SH-SY5Y (cell line): ENCODE measurements at regions not wholly inside any gene's neighbourhood (a gene's known extent, or its start where the extent isn't known, plus 50 kb on each side); places are given as distances from the start of the nearest gene placed in this dataset.

Experiments
- GATA2 ChIP-seq: IDR thresholded peaks from 2 replicates; pipeline ENCODE4 v1.6.1; 2011; ENCODE audit warnings: mild to moderate bottlenecking, low read depth, low read length
- GATA3 ChIP-seq: IDR thresholded peaks from 2 replicates; pipeline ENCODE4 v1.6.1; 2011; ENCODE audit warnings: low read depth, mild to moderate bottlenecking, low read length, moderate library complexity

DNA sequence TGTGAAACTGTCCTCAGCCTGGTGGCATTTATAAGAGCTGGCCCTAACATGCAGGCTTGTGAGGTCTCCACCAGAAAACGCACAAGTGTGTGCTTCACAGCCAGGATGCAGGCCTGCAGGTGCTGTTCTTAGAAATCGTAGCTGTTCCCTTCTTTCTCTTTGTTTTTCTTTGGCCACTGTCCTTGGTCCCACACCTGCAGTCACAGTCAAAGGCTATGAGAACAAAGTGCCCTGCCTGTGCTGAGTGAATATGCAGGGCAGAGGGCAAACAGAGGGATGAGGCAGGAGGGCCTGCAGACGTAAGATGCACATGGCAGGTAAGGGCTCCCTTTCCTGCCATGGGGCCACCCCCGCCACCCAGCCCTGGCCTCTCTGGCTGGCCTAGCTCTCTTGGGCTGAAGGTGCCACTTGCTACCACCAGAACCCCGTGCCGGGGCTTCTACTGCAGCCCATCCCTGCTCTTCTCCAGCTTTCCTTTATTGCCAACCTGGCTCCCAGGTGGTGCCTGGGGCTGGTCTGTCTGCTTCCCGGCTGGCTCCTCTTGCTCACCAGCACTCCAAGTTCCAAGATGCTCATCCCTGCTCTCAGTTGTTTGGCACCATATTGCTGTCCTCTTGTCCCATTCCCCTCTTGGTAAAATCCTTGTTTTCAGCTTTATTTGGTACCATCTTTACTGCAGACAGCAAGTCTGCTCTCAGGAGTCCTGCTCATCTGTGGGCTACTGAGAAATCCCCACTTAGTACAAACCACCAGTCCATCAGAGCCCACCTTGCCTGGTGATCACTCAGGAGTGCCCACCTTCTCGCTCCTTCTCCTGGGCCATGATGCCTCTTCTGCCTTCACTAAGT, 308.1 kb upstream of the ZMIZ1 start:
- no peak for TF ChIP-seq GATA2
- TF ChIP-seq GATA3 = no peak
